Heart left ventricle (tissue), 13 donors: ENCODE measurements at regions not wholly inside any gene's neighbourhood (a gene's known extent, or its start where the extent isn't known, plus 50 kb on each side); places are given as distances from the start of the nearest gene placed in this dataset.

ENCODE experiments used
- CTCF ChIP-seq, 12 donors: fragments of 200-600 bp; sonication (generic) in 4 of 12; IDR thresholded peaks; one replicate each; pipeline versions ENCODE4 v1.5.0 to v1.8.0; 2018 to 2022; ENCODE audit warnings: antibody characterized with exemption in 12 of 12, mild to moderate bottlenecking in 5 of 12
- POLR2A ChIP-seq, 2 donors: fragments of 450-650 bp; IDR thresholded peaks; one replicate each; pipeline ENCODE4 v1.6.1; 2017; ENCODE audit warnings: antibody characterized with exemption in 2 of 2, mild to moderate bottlenecking in 2 of 2, moderate library complexity in 2 of 2
- donor health status: ischemic (EF 13 %, LVEDD 7.1; RV severe dilation, severe dysfunction).
- donor health status: DM: no; HTN: yes; CAD: no.
- donor health status: DM: no; HTN: no; CAD: no.
- donor health status: ischemic (EF 25% LVEDD 6.9; RV normal size, moderate dysfunction).
- donor health status: ischemic (EF 25% LVEDD 5.7; RV mildly dilated, moderate dysfunction).
- donor health status: ischemic (EF 35%, LVEDD 5.7; RV mildly dilated, moderate dysfunction).
- donor health status: nonischemic (EF 11% LVEDD 7.7; RV severe dilation, severe dysfunction).
- donor health status: DM: yes; HTN: yes; CAD: no.
- donor health status: PGD.
- donor health status: ischemic (EF 29% LVEDD 5.4; RV normal size, mild dysfunction).
- donor health status: nonischemic (EF 23%, LVEDD 6.1; RV moderate dilation, normal function).

GRCh38 chr6:25155211-25155610, 124.0 kb upstream of the CARMIL1 start:
- TF ChIP-seq POLR2A (IDR thresholded peaks at IDR 0.05) (no peak), CTCF (IDR thresholded peaks at IDR 0.05) (no peak)
